ENCODE measurements at regions not wholly inside any gene's neighbourhood (a gene's known extent, or its start where the extent isn't known, plus 50 kb on each side); places are given as distances from the start of the nearest gene placed in this dataset.
"Not testable (repeated sequence)": the region's sequence is repeated elsewhere in the genome, so short reads cannot be mapped to it uniquely, and the experiment has no call there.

GRCh38 chr5:82719368-82719767, 357.8 kb downstream of the TMEM167A start:
- DNase-seq (ENCODE audit: low read depth in 3 of 3, low spot score in 2 of 3): no peak

- DNase-seq (ENCODE audit: low read depth in 3 of 3, low spot score in 2 of 3): no peak
Measured at GRCh38 chr5:82717738-82718137, 359.5 kb downstream of the TMEM167A start.

GRCh38 chr5:82714732-82715131, 362.5 kb downstream of the TMEM167A start:
- not testable (repeated sequence) for DNase-seq (ENCODE audit: low read depth in 3 of 3, low spot score in 2 of 3)

GRCh38 chr5:82713811-82714210, 363.4 kb downstream of the TMEM167A start:
- DNase-seq (ENCODE audit: low read depth in 3 of 3, low spot score in 2 of 3): no peak

- DNase-seq (ENCODE audit: low read depth in 3 of 3, low spot score in 2 of 3): no peak
Measured at GRCh38 chr5:82707741-82708140, 369.5 kb downstream of the TMEM167A start.

GRCh38 chr5:82704381-82704780, 372.8 kb downstream of the TMEM167A start:
- DNase-seq (ENCODE audit: low read depth in 3 of 3, low spot score in 2 of 3): no peak

- DNase-seq (ENCODE audit: low read depth in 3 of 3, low spot score in 2 of 3): no peak
Measured at GRCh38 chr5:82702046-82702445, 375.1 kb downstream of the TMEM167A start.

GRCh38 chr5:82699737-82700136, 377.5 kb downstream of the TMEM167A start:
- no peak for DNase-seq (ENCODE audit: low read depth in 3 of 3, low spot score in 2 of 3)

- no peak for DNase-seq (ENCODE audit: low read depth in 3 of 3, low spot score in 2 of 3)
Measured at GRCh38 chr5:82698026-82698425, 379.2 kb downstream of the TMEM167A start.

- no peak for DNase-seq (ENCODE audit: low read depth in 3 of 3, low spot score in 2 of 3)
Measured at GRCh38 chr5:82694711-82695285, 382.4 kb downstream of the TMEM167A start.

- no peak for DNase-seq (ENCODE audit: low read depth in 3 of 3, low spot score in 2 of 3)
Measured at GRCh38 chr5:82692826-82693225, 384.4 kb downstream of the TMEM167A start.

GRCh38 chr5:82684659-82685058, 392.5 kb downstream of the TMEM167A start:
- DNase-seq (ENCODE audit: low read depth in 3 of 3, low spot score in 2 of 3): no peak

- no peak for DNase-seq (ENCODE audit: low read depth in 3 of 3, low spot score in 2 of 3)
Measured at GRCh38 chr5:82684165-82684564, 393.0 kb downstream of the TMEM167A start.

GRCh38 chr5:82679660-82680059, 397.5 kb downstream of the TMEM167A start:
- DNase-seq (ENCODE audit: low read depth in 3 of 3, low spot score in 2 of 3): no peak

GRCh38 chr5:82676661-82677060, 398.5 kb upstream of the RPS23 start:
- no peak for DNase-seq (ENCODE audit: low read depth in 3 of 3, low spot score in 2 of 3)

- DNase-seq (ENCODE audit: low read depth in 3 of 3, low spot score in 2 of 3): no peak
Measured at GRCh38 chr5:82674671-82675070, 396.5 kb upstream of the RPS23 start.

- DNase-seq (ENCODE audit: low read depth in 3 of 3, low spot score in 2 of 3): no peak
Measured at GRCh38 chr5:82673057-82673809, 395.1 kb upstream of the RPS23 start.

GRCh38 chr5:82670692-82671091, 392.5 kb upstream of the RPS23 start:
- no peak for DNase-seq (ENCODE audit: low read depth in 3 of 3, low spot score in 2 of 3)

GRCh38 chr5:82669720-82670119, 391.6 kb upstream of the RPS23 start:
- no peak for DNase-seq (ENCODE audit: low read depth in 3 of 3, low spot score in 2 of 3)

- DNase-seq (ENCODE audit: low read depth in 3 of 3, low spot score in 2 of 3): no peak
Measured at GRCh38 chr5:82666312-82666711, 388.2 kb upstream of the RPS23 start.

GRCh38 chr5:82664732-82665131, 386.6 kb upstream of the RPS23 start:
- no peak for DNase-seq (ENCODE audit: low read depth in 3 of 3, low spot score in 2 of 3)

- DNase-seq (ENCODE audit: low read depth in 3 of 3, low spot score in 2 of 3): no peak
Measured at GRCh38 chr5:82663225-82663624, 385.1 kb upstream of the RPS23 start.

GRCh38 chr5:82662340-82662739, 384.2 kb upstream of the RPS23 start:
- no peak for DNase-seq (ENCODE audit: low read depth in 3 of 3, low spot score in 2 of 3)

Data from right renal cortex interstitium (tissue), 3 donors.